Activated CD8-positive, alpha-beta T cell treated with anti-CD3 and anti-CD28 coated beads for 36 hours (primary cell): ENCODE measurements at regions not wholly inside any gene's neighbourhood (a gene's known extent, or its start where the extent isn't known, plus 50 kb on each side); places are given as distances from the start of the nearest gene placed in this dataset.

ENCODE experiments used
- ATAC-seq: fragments of 200-7000 bp; cut with Tn5 transposase; one replicate; pipeline ENCODE4 v1.10.0; 2021; ENCODE audit warnings: mild to moderate bottlenecking, moderate library complexity
- CTCF ChIA-PET: fragments of 350-600 bp; sonication (Branson Sonifier 250); formaldehyde crosslinking; loops from one replicate; lab custom pipeline; 2021; ENCODE audit warnings: antibody characterized with exemption; lab: Charles Lee
- POLR2A ChIA-PET: fragments of 350-600 bp; sonication (Branson Sonifier 250); formaldehyde crosslinking; loops from one replicate; lab custom pipeline; 2021; ENCODE audit warnings: antibody characterized with exemption; lab: Charles Lee
- DNase-seq: peaks from one replicate; pipeline ENCODE4 v3.0.0-alpha.2; 2020
- H3K27ac Mint-ChIP-seq: one replicate; pipeline ENCODE4 v1.8.0; 2021; ENCODE audit warnings: mild to moderate bottlenecking, mixed read lengths
- H3K27me3 Mint-ChIP-seq: one replicate; pipeline ENCODE4 v1.8.0; 2021; ENCODE audit warnings: mixed read lengths
- H3K36me3 Mint-ChIP-seq: one replicate; pipeline ENCODE4 v1.8.0; 2021; ENCODE audit warnings: low read depth, mixed read lengths
- H3K4me1 Mint-ChIP-seq: one replicate; pipeline ENCODE4 v1.8.0; 2021; ENCODE audit warnings: low read depth, mixed read lengths
- H3K4me3 Mint-ChIP-seq: one replicate; pipeline ENCODE4 v1.8.0; 2021; ENCODE audit warnings: mild to moderate bottlenecking, moderate library complexity, mixed read lengths
- H3K9me3 Mint-ChIP-seq: one replicate; pipeline ENCODE4 v1.8.0; 2021; ENCODE audit warnings: mixed read lengths
- intact Hi-C: fragments of 100-400 bp; cut with micrococcal nuclease; formaldehyde crosslinking; loops from one replicate; pipeline ENCODE4 v1.10.0; 2022
- TF ChIP-seq, protein P1 (sequence below): fragments of 200-600 bp; IDR thresholded peaks from one replicate; pipeline ENCODE4 v1.8.0; 2022; ENCODE audit warnings: antibody characterized with exemption, mild to moderate bottlenecking

GRCh38 chr15:46389739-46390138, 754.9 kb downstream of the SQOR start:
- Mint-ChIP-seq H3K27me3 (no peaks in the 10 kb centered on the region), H3K9me3 (peaks cover 3% of the 10 kb centered on the region), H3K27ac (no peak overlapping the region), H3K36me3 (no peaks in the 10 kb centered on the region), H3K4me3 (no peak overlapping the region), H3K4me1 (no peaks in the 10 kb centered on the region)
- TF ChIP-seq, protein P1, sequence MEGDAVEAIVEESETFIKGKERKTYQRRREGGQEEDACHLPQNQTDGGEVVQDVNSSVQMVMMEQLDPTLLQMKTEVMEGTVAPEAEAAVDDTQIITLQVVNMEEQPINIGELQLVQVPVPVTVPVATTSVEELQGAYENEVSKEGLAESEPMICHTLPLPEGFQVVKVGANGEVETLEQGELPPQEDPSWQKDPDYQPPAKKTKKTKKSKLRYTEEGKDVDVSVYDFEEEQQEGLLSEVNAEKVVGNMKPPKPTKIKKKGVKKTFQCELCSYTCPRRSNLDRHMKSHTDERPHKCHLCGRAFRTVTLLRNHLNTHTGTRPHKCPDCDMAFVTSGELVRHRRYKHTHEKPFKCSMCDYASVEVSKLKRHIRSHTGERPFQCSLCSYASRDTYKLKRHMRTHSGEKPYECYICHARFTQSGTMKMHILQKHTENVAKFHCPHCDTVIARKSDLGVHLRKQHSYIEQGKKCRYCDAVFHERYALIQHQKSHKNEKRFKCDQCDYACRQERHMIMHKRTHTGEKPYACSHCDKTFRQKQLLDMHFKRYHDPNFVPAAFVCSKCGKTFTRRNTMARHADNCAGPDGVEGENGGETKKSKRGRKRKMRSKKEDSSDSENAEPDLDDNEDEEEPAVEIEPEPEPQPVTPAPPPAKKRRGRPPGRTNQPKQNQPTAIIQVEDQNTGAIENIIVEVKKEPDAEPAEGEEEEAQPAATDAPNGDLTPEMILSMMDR: no peak
- ATAC-seq: no peak
- DNase-seq: no peak
- CTCF ChIA-PET: no interaction called here
- intact Hi-C loops: no loop called here
- POLR2A ChIA-PET: no interaction called here

DNA sequence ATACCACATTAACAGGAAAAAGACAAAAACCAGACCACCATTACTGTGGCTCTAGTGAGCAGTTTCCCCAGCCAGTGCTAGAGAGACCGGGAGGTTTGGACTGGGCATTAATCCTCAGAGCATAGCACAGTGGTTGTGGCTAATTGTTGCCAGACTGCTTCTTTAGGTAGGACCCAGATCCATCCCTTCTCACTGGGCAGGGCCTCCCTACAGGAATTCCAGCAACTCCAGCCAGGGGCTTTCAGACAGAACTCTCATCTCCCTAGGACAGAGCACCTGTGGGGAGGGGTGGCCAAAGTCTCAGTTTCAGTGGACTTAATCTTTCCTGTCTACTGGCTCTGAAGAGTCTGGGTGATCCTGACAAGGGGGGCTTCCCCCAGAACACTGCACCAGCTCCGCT, 759.6 kb downstream of the SQOR start:
- Mint-ChIP-seq H3K27me3 (no peaks in the 10 kb centered on the region), H3K27ac (no peak overlapping the region), H3K9me3 (peaks cover 11% of the 10 kb centered on the region), H3K36me3 (no peaks in the 10 kb centered on the region), H3K4me3 (no peak overlapping the region), H3K4me1 (no peaks in the 10 kb centered on the region)
- no peak for ATAC-seq
- intact Hi-C loops: no loop called here
- CTCF ChIA-PET: interaction anchor here (0.5 kb wide), 1 partner anchor 172 kb away, joined by 3 read pairs; no protein-coding TSS in a partner anchor
- TF ChIP-seq, protein P1: no peak
- POLR2A ChIA-PET: no interaction called here
- DNase-seq: no peak

- Mint-ChIP-seq H3K9me3 (no peaks in the 10 kb centered on the region), H3K27ac (no peak overlapping the region), H3K4me1 (no peaks in the 10 kb centered on the region), H3K4me3 (no peak overlapping the region), H3K27me3 (no peaks in the 10 kb centered on the region), H3K36me3 (no peaks in the 10 kb centered on the region)
- TF ChIP-seq, protein P1: no peak
- CTCF ChIA-PET: no interaction called here
- no peak for DNase-seq
- POLR2A ChIA-PET: no interaction called here
- ATAC-seq: no peak
- intact Hi-C loops: no loop called here
These were observed 773.5 kb downstream of the SQOR start for GRCh38 chr15:46408312-46408711.

- Mint-ChIP-seq H3K27ac (no peak overlapping the region), H3K27me3 (no peaks in the 10 kb centered on the region), H3K9me3 (no peaks in the 10 kb centered on the region), H3K4me3 (no peak overlapping the region), H3K36me3 (no peaks in the 10 kb centered on the region), H3K4me1 (no peaks in the 10 kb centered on the region)
- ATAC-seq (no peak), DNase-seq (no peak)
- intact Hi-C loops: no loop called here
- POLR2A ChIA-PET: no interaction called here
- TF ChIP-seq, protein P1: no peak
- CTCF ChIA-PET: no interaction called here
These were observed 775.0 kb downstream of the SQOR start for GRCh38 chr15:46409841-46410301.

DNA sequence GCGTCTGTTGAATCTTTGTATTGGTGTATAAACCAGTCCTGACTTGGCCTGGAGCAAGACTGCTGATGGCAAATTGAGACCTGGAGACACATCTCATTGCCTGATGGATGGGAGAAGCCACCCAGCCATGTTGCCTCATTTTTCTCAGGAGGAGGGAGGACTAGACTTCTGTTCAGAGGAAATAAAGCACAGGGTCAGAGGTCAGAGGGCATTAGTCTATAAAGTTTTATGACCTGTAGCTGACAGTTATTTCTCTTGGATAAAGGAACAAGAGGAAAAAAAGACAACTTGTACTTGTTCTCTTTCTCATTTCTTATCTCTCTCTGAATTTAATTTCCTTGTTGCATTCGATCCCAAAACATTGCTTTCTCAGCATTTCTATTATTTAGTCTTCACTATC, 775.9 kb downstream of the SQOR start:
- Mint-ChIP-seq H3K27ac (no peak overlapping the region), H3K36me3 (no peaks in the 10 kb centered on the region), H3K27me3 (no peaks in the 10 kb centered on the region), H3K4me1 (no peaks in the 10 kb centered on the region), H3K4me3 (no peak overlapping the region), H3K9me3 (no peaks in the 10 kb centered on the region)
- ATAC-seq (no peak), DNase-seq (no peak)
- ChIA-PET CTCF (no interaction called here), POLR2A (no interaction called here)
- TF ChIP-seq, protein P1: no peak
- intact Hi-C loops: no loop called here
